Suppressor macrophage treated with lipopolysaccharide for 1 hour (primary cell): ENCODE measurements at regions not wholly inside any gene's neighbourhood (a gene's known extent, or its start where the extent isn't known, plus 50 kb on each side); places are given as distances from the start of the nearest gene placed in this dataset.

Experiments used
- DNase-seq, 3 donors: peaks; one replicate each; pipeline ENCODE4 v3.0.0-alpha.2; 2020 to 2022

DNA sequence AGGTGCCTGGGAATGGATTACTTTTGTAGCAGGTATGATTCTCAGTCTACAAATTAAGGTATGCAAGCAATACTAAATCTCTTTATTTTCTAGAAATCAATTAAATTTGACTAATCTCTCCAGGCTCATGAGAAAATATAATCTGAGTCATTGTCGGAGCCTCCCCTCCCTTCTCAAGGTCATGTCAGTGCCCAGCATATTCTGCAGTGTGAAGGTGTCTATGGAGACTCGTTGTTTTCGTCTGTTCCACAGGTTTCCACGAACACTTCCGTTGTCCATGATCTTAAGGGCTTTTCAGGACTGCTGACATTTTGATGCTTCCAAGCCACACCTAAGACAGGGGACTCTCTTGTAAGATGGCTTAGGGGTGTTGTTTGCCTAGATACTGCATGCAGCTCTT is 56.6 kb upstream of the SCOC start:
- DNase-seq = no peak

DNA sequence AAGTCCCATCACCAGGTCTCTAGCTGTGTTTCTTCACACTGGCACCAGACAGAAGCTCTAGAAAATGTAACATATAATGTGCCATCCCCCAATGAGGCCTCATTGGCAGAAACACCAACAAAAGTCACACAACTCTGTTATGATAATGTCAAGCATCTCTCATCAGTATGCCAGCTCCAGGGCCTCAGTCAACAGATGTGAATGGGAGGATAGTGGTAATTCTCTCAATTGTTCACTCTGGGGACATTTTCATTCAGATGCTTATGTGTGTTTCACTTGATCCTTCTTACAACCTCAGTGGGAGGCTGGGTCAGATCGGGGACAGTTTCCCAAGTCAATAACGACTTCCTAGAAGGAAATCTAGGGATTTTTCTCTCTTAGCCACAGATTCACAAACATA is 57.5 kb upstream of the SCOC start:
- DNase-seq = no peak

DNA sequence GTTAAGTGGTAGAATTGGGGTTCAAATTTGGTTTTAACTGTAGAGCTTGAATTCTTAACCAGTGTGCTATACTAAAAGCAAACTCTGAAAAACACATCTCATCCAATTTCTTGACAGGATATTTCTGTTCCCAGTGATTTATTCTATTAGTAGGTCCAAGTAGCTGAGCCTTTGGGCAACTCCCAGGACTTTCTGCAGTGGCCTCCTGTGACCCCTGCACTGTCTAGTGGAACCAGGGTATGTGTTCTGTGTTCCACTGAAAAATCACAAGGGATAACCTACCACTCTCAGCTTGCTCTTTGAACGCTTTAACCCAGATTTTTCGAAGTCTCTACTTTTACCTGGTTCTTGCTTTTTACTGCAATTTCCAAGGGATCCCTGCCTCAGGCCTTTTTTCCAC is 58.0 kb upstream of the SCOC start:
- no peak for DNase-seq

DNA sequence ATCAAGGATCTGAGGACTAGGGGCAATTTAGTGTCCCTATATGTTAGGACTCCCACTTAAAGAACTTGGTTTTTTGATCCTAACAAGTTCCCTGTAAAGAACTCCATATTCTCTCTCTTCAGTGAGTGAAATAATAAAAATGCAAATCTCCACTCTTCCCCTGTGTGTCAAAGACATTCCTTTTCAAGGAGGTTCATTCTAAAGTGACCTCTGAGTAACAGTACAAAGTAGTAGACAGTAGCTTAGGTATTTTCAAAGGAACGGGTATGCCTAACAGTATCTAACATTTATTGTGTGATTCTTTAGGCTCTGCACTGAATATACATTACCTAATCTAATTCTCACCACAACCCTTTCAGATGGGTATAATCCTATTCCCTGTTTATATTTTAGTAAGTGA is 58.4 kb upstream of the SCOC start:
- DNase-seq = no peak

DNA sequence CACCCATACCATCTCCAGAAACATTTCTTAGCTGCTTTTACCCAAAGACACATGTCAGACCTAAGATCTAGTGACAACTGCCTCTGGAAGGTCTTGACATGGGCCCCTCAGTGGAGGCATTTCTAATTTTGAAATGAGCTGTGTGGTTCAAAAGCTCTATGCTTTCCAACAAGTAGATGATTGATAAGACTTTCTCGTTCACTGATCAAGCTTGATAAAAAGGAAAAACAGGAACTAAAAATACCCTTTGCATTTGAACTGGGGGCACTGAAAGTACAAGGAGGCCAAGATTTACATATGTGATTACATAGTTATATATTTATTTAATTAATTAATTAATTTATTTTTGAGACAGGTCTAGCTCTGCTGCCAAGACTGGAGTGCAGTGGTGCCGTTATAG is 61.3 kb upstream of the SCOC start:
- no peak for DNase-seq

DNA sequence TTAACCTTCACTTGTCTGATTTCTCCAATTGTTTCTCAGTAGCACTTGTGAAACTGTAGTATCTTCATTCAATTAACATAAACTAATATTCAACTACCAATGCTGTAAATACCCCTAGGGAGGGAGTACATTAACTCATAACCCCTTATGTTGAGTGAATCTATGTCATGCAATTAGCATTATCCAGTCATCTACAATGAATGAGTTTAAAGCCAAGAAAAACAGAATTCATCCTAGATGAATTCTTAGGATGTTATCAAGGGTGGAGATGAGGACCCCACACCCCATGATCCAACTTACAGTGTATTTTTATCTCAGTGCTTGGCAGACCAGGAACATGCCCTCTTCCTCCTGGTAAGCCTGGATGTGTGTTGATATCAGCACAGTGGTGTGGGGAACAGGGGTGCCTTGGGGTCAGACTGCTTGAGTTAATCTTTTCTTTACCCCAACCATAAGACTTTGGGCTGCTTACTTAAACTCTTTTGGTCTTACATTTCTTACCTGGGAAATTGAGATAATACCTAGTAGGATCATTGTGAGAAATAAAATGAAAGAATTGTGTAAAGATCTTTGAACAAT is 62.1 kb upstream of the SCOC start:
- DNase-seq = no peak

DNA sequence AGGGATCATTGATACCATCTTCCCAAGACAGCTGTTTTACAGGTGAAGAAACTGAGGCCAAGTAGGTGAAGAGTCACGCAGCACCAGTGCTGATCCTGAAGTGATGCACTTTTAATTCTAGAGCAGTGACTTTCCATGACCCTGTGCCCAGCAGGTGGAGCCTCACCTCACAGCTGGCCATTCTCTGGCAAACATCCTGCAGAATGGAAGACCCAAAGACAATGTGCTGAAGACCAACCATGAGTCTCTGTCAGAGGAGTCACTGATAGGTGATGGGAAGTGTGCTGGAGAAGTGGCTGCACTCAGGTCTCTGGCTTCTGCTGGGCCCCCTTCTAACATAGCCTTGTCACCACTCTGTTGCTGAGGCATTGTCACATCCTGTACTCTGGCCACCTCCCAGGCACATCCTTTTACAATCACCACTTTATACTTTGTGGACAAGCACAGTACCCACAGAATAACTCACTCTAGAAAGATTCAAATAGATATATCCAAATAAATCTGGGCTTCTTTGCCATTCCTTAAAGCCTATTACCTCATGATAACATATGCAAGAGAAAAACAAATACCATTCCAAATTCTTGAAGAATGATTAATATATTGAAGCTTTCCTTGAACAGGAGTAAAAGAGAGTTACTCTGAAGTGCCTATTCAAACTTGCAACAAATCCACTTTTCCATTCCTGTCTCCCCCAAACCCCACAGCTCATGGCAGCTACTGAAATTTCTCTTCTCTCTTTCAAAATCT is 64.1 kb upstream of the SCOC start:
- DNase-seq = no peak

DNA sequence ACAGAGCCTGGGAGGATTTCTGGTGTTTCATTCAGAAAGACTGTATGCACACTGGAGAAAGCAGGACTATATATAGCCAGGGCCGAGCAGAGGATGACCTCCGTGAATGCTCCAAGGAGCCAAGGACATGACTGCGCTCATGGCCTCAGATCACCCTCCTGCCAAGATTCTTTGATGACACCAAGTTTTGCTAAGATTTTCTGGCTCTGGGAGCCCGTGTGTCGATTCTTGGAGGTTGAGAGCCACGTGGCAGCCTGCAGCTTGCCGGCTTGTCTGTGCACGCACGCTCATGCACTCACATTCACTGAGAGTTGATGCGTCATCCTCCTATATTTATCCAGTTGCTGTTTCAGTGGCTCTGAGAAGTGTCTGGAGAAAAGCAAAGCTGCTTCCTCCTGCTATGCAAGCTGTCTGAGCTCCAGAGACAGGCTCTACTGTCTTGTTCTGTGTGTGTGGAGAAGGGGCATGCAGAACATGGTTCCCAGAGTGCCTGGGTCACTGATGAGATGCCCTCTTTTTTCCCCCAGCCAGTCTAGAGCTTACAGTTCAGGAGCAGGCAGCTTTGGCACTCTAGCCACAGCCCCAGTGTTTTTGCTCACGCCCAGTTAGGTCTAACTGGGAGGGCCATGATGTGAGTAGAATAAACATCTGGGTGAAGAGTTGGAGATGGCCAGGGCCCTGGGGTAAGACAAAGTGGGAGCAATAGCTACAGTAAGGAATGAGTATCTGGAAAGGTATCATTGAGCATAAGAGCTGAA is 64.9 kb upstream of the SCOC start:
- DNase-seq = peak in 2 of 3 donors; percentile 13 to 35

DNA sequence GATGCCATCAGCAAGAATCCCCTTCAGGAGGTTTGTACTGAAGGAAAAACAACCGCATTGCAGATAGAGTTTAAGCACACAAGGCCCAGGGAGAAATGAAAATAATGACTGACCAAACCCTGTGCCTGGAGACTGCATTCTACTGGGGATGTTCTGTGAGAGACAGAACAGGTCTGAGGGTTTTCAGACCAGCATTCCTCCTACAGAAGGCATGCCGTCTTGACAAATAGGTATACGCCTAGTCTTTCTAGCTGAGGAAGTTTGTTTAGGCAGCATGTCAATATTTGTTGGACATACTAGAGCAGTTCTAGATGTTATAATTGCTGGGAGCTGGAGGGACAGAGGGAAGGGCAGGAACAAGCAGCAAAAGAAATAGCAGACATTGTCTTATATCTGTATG is 68.4 kb upstream of the SCOC start:
- DNase-seq = no peak

DNA sequence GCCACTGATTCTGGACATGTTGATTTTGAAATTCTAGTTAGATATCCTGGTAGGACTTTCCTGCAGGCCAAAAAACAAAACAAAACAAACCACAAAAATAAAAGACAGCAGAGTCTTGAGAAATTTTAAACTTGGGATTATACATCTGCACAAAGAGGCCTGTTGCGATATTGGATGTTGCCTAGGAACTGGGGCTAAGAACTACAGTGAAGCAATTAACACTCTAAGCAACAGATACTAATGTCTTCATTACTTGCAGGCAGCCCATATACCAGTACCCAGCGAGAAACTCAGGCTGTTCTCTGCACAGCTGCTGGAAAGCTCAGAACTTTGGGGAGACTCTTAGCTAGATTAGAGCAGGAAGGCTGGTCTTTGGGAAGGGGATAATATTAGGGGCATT is 69.1 kb upstream of the SCOC start:
- no peak for DNase-seq

DNA sequence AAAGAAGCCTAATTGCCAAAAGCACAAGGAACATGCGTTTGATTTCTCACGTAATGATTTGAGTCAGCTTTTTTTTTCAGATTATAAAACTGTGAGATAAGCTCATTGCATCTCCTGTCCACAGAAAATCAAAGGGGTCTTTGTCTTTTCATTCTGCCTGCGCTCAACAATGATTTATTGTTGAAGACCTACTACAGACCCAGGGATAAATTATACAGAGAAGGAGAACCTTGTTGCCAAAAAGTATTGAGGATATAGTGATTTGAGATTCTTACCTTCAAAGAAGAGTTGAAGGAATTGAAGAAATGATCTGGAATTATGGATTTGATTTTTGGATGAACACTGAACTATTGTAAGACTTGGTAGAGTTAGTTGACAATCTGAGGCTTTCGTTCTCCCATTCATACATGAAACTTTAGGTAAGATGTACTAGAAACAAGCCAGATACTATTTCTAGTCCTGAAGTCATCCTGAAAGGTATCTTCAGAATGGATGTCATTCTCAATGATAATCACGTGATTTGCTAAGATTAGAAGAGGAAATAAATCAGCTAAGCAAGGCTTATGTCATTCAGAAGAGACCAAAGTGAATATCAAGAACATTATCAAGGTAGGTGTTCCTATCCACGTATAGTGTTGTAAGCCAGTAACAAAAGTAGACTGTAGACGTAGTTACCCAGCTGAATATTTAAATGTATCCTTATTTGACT is 71.1 kb upstream of the SCOC start:
- no peak for DNase-seq

DNA sequence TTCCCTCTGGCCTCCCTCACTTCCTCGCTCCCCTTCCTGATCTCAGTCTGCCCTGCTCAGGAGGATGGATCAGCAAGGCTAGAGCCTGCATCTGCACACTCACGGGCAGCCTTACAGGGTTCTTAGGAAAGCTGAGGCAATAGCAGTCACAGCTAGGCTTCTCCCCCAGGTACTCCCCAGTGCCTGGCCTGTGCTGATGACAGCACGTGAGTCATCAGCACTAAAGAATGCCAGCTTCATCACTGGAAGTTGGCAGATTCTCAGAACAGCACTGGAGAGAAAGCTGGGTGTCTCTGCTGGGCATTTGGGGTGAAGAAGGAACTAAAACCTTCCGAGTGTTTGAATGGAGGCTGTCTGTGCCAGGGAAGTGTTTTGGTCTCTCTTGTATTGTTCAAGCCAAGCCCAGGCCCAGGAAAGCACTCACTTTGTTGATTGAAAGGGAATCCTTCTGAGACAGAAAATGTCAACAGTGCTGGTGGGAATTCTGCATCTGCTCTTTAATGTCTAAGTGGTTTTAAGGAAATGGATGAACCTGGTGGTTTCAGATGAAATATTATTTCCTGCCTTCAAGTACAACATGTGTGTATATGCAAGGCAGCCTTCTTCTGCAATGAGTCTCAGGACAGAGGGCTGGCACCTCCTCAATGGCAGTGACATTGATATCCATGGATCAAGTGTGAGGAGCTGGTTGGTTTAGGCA is 73.0 kb upstream of the SCOC start:
- DNase-seq = peak; percentile 47 to 60 (median 54)

DNA sequence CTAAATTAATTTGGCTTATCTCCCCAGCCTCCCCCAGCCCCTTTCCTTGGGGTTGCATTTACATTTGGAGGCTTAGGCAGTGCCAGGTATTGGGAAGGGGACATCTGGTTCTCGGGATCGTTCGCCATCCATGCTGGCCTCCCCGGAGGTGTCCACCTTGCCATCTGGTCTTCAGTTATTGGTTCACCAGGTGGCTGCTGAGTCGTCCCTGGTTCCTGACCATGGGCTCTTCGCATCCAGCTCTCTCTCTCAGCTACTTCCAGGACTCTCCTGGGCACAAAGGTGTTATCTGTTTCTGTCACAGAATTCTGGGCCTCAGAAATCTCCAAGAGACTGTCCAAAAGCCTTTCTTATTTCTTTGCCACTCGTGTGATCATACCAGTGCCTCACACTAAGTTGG is 75.4 kb upstream of the SCOC start:
- no peak for DNase-seq

DNA sequence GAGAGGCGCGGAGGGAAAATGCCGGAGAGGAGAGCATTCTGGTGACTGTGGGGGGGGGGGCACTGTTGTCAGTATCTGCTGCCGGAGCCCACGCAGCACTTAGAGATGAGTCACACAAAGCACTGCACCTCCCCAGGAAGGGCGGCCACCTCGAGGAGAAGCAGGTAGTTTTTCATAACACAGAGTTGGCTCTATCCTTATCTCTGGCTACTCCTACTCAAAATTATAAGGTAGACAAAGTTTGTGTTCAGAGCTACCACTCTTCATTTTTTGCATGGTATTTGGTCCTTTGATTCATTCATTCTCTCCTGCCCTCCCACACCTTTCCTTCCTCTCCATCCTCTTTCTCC is 76.2 kb upstream of the SCOC start:
- no peak for DNase-seq

DNA sequence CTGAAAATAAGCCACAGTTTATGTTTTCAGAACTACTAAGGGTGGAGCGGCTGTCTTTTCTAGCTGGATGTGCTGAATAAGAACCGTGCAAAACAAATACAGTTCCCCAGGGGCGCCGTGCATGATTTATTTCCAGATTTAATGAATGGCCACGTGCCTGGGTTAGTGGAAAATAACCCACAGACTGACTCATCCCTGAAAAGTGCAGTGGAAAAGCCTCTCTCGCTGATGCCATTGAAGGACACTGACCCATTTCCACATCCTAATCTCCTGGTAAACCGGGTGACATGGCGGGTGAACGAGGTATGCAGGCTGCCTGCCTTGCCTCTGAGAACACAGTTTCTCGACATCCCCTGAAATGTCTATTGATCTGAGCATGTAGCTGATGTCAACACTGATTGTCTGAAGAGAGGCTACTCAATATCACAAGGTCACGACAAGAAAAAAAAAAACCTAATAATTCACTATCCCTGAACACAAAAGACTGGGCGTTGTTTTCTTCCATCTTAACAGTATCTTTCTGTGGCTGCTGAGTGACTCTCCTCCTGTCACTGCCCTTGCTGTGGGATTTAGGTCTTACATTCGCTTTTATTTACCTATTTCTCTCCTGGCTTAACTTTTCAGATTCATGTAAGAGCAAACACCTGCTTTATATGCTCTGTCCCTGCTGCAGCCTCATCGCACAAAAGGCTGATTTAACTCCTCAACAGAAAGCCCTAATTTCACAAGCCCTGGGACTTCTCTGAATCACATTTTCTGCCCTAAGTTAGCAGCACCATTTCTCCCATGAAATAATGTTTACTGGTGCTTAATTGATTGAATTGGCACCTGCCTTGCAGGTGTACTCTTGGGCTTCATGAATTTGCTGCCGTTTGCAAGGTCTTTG is 76.9 kb upstream of the SCOC start:
- DNase-seq = no peak

DNA sequence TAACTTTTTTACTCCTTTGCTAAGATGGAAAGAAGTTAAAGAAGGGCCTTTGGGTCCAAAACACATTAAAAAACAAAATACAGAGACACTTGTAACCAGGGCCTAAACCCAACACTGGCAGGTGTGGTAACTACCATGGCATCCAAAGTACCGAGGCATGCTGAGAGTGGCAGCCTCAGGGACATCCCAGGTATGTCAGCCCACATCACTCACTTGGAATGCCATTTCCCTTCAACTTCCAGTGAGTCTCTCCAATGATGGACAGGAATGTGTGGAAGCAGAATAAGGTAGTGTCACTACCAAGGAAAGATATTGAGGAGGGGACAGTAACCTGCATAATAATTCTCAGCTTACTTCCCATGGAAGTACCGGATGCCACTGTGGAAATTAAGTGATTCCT is 79.5 kb upstream of the SCOC start:
- no peak for DNase-seq

DNA sequence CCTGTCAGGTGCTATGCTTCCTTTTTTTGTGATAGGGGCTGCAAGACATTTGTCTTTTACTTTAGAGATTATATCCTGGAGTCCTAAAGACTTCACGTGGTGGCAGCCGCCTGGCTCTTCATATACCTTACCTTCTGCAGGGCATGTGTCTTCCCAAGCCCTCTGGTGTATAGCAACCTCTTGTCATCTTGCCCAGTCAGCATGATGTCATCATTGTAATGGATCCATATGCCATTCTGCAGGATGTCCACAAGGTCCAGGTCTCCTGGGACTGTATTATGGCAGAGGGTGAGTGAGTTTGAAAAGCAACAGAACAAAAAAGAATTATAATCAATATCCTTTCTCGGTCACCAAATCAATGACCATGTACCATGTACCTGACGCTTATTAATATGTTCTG is 82.2 kb upstream of the SCOC start:
- no peak for DNase-seq

DNA sequence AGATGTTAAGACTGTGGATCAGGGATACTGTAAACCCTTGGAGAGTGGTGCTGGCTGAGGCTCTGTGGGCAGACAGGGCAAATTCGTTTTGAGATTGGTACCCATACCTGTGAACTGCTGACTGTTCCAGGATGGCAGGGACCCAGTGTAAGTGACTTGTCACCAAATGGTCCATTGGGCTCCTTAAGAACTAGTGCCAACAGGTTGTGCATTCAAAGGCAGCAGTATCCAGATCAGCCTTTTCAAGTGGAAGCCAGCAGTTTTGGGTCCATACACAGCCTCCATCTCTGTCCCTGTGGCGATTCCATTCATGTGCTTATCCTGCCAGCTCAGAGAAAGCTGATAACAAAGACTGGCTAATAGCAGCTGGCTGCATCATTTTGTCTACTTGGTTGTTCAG is 84.0 kb upstream of the SCOC start:
- DNase-seq = no peak

DNA sequence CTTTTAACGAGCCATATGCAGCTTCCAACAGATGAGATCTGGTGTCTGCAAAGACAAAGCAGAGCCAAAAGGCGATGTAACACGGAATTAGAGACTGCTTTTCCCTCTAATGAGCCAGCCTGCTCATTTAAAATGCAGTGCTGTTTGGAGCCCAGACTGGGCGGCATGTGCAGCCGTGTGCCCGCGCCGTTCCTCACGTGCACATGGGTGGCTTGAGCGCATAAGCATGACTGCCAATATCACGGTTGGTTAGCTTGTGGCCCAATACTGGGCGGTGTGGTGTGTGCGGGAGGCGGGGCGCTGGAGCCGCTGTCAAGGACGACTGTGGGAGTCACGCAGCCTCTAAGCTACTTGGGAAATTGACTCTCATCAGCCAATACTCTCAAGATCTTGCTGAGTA is 87.0 kb upstream of the SCOC start:
- no peak for DNase-seq

DNA sequence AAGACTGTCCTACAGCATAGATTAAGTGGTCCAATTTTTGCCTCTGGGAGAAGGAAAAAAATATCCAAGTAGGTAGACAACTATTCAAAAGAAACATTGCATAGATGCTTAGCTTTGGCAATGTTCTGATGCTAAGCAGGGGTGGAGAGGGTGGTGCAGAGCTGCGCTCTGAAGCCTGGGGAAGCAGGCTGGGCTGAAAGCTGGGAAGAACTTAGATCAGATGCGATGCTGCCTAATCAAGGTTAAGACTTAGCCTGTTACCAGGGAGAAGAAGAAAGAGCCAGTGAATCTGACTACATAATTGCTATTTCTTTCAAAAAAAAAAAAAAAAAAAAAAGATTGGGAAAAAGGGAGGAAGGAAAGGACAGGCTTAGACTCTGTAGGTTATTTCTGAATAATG is 89.0 kb upstream of the SCOC start:
- no peak for DNase-seq

DNA sequence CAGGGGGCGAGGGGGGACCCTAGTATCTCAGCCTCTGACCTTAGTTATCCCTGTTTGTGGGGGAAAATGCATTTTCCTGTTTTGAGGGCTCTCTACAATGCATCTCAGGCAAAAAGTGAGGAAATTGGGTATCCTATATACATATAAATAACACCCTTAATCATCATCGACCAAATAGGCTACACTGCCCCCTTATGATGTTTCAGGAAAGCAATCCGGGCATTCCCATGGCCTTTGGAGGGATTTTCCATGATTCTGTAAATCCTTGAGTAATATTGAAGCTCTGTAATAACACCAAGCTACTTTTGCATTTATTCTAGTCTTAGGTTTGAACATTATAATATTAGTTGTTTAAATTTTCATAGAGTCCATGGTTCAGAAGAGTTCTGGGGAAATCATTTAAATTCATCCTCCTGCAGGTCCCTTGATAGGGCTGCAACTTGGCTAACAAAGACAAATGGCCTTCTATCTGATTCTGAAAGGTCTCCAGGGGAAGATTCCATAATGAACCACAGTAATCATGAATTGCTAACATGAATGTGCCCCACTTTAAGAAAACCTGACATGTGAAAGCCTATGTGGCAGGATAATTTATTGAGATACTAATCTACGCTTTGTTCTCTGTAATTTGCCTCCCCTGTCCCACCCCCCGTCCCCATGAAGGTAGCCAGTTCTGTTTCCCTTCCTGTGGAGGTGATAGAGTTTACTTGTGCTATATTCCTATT is 91.5 kb upstream of the SCOC start:
- DNase-seq = peak; percentile 43 to 69 (median 56)
